ENCODE measurements at regions not wholly inside any gene's neighbourhood (a gene's known extent, or its start where the extent isn't known, plus 50 kb on each side); places are given as distances from the start of the nearest gene placed in this dataset.

DNA sequence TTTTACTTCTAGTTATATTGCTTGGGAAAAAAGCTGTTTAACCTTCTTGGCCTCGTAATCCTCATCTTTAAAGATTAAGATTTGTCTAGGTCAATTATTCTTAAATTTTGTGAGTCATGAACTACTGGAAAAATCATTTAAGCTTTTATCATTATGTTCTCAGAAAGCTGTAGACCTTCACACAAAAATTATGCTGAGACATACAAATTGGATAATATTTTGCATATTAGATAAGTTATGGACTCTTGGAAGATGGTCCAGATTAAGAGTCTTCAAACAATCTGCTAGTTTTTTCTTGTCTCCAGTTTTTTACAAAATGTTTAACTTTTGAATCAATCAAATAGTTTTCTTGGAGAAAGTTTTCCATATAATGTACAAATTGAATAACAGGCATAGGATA is 108.1 kb upstream of the NEIL3 start:
- Histone ChIP-seq H3K4me1 (ENCODE audit: control insufficient read depth in 3 of 3, insufficient read depth in 3 of 3, low read length in 3 of 3) (no peaks in the 10 kb centered on the region), H3K4me3 (ENCODE audit: low read length in 3 of 3) (no peak overlapping the region), H3K27me3 (ENCODE audit: control insufficient read depth in 3 of 3, insufficient read depth in 3 of 3, low read length in 3 of 3) (no peaks in the 10 kb centered on the region), H3K9ac (ENCODE audit: low read depth in 1 of 3, low read length in 3 of 3) (no peak overlapping the region), H3K27ac (ENCODE audit: low read depth, low read length) (no peak overlapping the region), H3K36me3 (ENCODE audit: control insufficient read depth in 3 of 3, insufficient read depth in 3 of 3, low read length in 3 of 3) (no peaks in the 10 kb centered on the region), H3K9me3 (ENCODE audit: control insufficient read depth in 3 of 3, low read length in 3 of 3) (no peaks in the 10 kb centered on the region)

- Histone ChIP-seq H3K4me3 (ENCODE audit: low read length in 3 of 3) (no peak overlapping the region), H3K4me1 (ENCODE audit: control insufficient read depth in 3 of 3, insufficient read depth in 3 of 3, low read length in 3 of 3) (no peaks in the 10 kb centered on the region), H3K27me3 (ENCODE audit: control insufficient read depth in 3 of 3, insufficient read depth in 3 of 3, low read length in 3 of 3) (no peaks in the 10 kb centered on the region), H3K9me3 (ENCODE audit: control insufficient read depth in 3 of 3, low read length in 3 of 3) (no peaks in the 10 kb centered on the region), H3K27ac (ENCODE audit: low read depth, low read length) (no peak overlapping the region), H3K36me3 (ENCODE audit: control insufficient read depth in 3 of 3, insufficient read depth in 3 of 3, low read length in 3 of 3) (no peaks in the 10 kb centered on the region), H3K9ac (ENCODE audit: low read depth in 1 of 3, low read length in 3 of 3) (no peak overlapping the region)
These were observed 105.5 kb upstream of the NEIL3 start for GRCh38 chr4:177204126-177204525.

- Histone ChIP-seq H3K9me3 (ENCODE audit: control insufficient read depth in 3 of 3, low read length in 3 of 3) (no peaks in the 10 kb centered on the region), H3K9ac (ENCODE audit: low read depth in 1 of 3, low read length in 3 of 3) (no peak overlapping the region), H3K4me1 (ENCODE audit: control insufficient read depth in 3 of 3, insufficient read depth in 3 of 3, low read length in 3 of 3) (no peaks in the 10 kb centered on the region), H3K27ac (ENCODE audit: low read depth, low read length) (no peak overlapping the region), H3K27me3 (ENCODE audit: control insufficient read depth in 3 of 3, insufficient read depth in 3 of 3, low read length in 3 of 3) (no peaks in the 10 kb centered on the region), H3K4me3 (ENCODE audit: low read length in 3 of 3) (no peak overlapping the region), H3K36me3 (ENCODE audit: control insufficient read depth in 3 of 3, insufficient read depth in 3 of 3, low read length in 3 of 3) (no peaks in the 10 kb centered on the region)
These were observed 94.7 kb upstream of the NEIL3 start for GRCh38 chr4:177214935-177215334.

GRCh38 chr4:177220376-177220775 is 89.3 kb upstream of the NEIL3 start:
- no peaks in the 10 kb centered on the region for H3K36me3 ChIP-seq (ENCODE audit: control insufficient read depth in 3 of 3, insufficient read depth in 3 of 3, low read length in 3 of 3)
- no peaks in the 10 kb centered on the region for H3K4me1 ChIP-seq (ENCODE audit: control insufficient read depth in 3 of 3, insufficient read depth in 3 of 3, low read length in 3 of 3)
- no peak overlapping the region for H3K27ac ChIP-seq (ENCODE audit: low read depth, low read length)

GRCh38 chr4:177222781-177223180 is 86.9 kb upstream of the NEIL3 start:
- H3K9ac ChIP-seq (ENCODE audit: low read depth in 1 of 3, low read length in 3 of 3) = no peak overlapping the region
- no peak overlapping the region for H3K4me3 ChIP-seq (ENCODE audit: low read length in 3 of 3)

More at GRCh38 chr4:177220376-177220775, 89.3 kb upstream of the NEIL3 start:
- H3K4me3 ChIP-seq (ENCODE audit: low read length in 3 of 3) = no peak overlapping the region
- H3K9me3 ChIP-seq (ENCODE audit: control insufficient read depth in 3 of 3, low read length in 3 of 3) = no peaks in the 10 kb centered on the region
- H3K9ac ChIP-seq (ENCODE audit: low read depth in 1 of 3, low read length in 3 of 3) = no peak overlapping the region
- no peaks in the 10 kb centered on the region for H3K27me3 ChIP-seq (ENCODE audit: control insufficient read depth in 3 of 3, insufficient read depth in 3 of 3, low read length in 3 of 3)

GRCh38 chr4:177225605-177226004 is 84.1 kb upstream of the NEIL3 start:
- Histone ChIP-seq H3K4me1 (ENCODE audit: control insufficient read depth in 3 of 3, insufficient read depth in 3 of 3, low read length in 3 of 3) (peaks cover 0 to 3% (median 0%) of the 10 kb centered on the region in 3 donors), H3K36me3 (ENCODE audit: control insufficient read depth in 3 of 3, insufficient read depth in 3 of 3, low read length in 3 of 3) (no peaks in the 10 kb centered on the region), H3K9ac (ENCODE audit: low read depth in 1 of 3, low read length in 3 of 3) (no peak overlapping the region), H3K27ac (ENCODE audit: low read depth, low read length) (no peak overlapping the region), H3K9me3 (ENCODE audit: control insufficient read depth in 3 of 3, low read length in 3 of 3) (no peaks in the 10 kb centered on the region), H3K4me3 (ENCODE audit: low read length in 3 of 3) (no peak overlapping the region), H3K27me3 (ENCODE audit: control insufficient read depth in 3 of 3, insufficient read depth in 3 of 3, low read length in 3 of 3) (no peaks in the 10 kb centered on the region)

More at GRCh38 chr4:177222781-177223180, 86.9 kb upstream of the NEIL3 start:
- no peaks in the 10 kb centered on the region for H3K36me3 ChIP-seq (ENCODE audit: control insufficient read depth in 3 of 3, insufficient read depth in 3 of 3, low read length in 3 of 3)
- no peak overlapping the region for H3K27ac ChIP-seq (ENCODE audit: low read depth, low read length)
- no peaks in the 10 kb centered on the region for H3K9me3 ChIP-seq (ENCODE audit: control insufficient read depth in 3 of 3, low read length in 3 of 3)
- no peaks in the 10 kb centered on the region for H3K4me1 ChIP-seq (ENCODE audit: control insufficient read depth in 3 of 3, insufficient read depth in 3 of 3, low read length in 3 of 3)
- H3K27me3 ChIP-seq (ENCODE audit: control insufficient read depth in 3 of 3, insufficient read depth in 3 of 3, low read length in 3 of 3) = no peaks in the 10 kb centered on the region

GRCh38 chr4:177227636-177228035 is 82.0 kb upstream of the NEIL3 start:
- no peaks in the 10 kb centered on the region for H3K36me3 ChIP-seq (ENCODE audit: control insufficient read depth in 3 of 3, insufficient read depth in 3 of 3, low read length in 3 of 3)
- peaks cover 0 to 3% (median 0%) of the 10 kb centered on the region in 3 donors for H3K4me1 ChIP-seq (ENCODE audit: control insufficient read depth in 3 of 3, insufficient read depth in 3 of 3, low read length in 3 of 3)
- H3K27ac ChIP-seq (ENCODE audit: low read depth, low read length) = no peak overlapping the region
- H3K9ac ChIP-seq (ENCODE audit: low read depth in 1 of 3, low read length in 3 of 3) = no peak overlapping the region
- no peaks in the 10 kb centered on the region for H3K9me3 ChIP-seq (ENCODE audit: control insufficient read depth in 3 of 3, low read length in 3 of 3)
- H3K4me3 ChIP-seq (ENCODE audit: low read length in 3 of 3) = no peak overlapping the region
- H3K27me3 ChIP-seq (ENCODE audit: control insufficient read depth in 3 of 3, insufficient read depth in 3 of 3, low read length in 3 of 3) = no peaks in the 10 kb centered on the region

DNA sequence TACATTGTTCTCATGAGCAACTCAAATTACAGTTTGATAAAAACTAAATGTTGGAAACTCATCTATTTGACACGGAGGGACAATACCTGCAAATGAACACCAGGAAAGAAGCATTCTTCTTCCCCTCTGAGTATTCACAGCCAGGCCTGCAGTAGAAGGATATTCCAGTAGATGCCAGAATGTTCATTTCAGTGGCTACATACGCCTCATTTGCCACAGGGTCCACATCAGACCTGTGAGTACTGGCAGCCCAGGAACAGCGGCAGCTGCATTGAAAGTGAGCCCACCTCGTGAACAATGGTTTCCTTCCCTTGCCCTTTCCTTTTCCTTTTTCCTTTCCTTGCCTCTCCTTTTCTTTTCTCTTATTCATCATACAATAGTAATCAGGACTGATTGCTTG is 81.1 kb upstream of the NEIL3 start:
- Histone ChIP-seq H3K4me3 (ENCODE audit: low read length in 3 of 3) (peak overlapping the region in 2 of 3 donors; percentile 14 to 61), H3K4me1 (ENCODE audit: control insufficient read depth in 3 of 3, insufficient read depth in 3 of 3, low read length in 3 of 3) (peaks cover 0 to 3% (median 0%) of the 10 kb centered on the region in 3 donors), H3K36me3 (ENCODE audit: control insufficient read depth in 3 of 3, insufficient read depth in 3 of 3, low read length in 3 of 3) (no peaks in the 10 kb centered on the region), H3K27me3 (ENCODE audit: control insufficient read depth in 3 of 3, insufficient read depth in 3 of 3, low read length in 3 of 3) (no peaks in the 10 kb centered on the region), H3K27ac (ENCODE audit: low read depth, low read length) (no peak overlapping the region), H3K9me3 (ENCODE audit: control insufficient read depth in 3 of 3, low read length in 3 of 3) (no peaks in the 10 kb centered on the region), H3K9ac (ENCODE audit: low read depth in 1 of 3, low read length in 3 of 3) (no peak overlapping the region)

- Histone ChIP-seq H3K9me3 (ENCODE audit: control insufficient read depth in 3 of 3, low read length in 3 of 3) (no peaks in the 10 kb centered on the region), H3K4me3 (ENCODE audit: low read length in 3 of 3) (peak overlapping the region in 2 of 3 donors; percentile 41 to 61), H3K27me3 (ENCODE audit: control insufficient read depth in 3 of 3, insufficient read depth in 3 of 3, low read length in 3 of 3) (no peaks in the 10 kb centered on the region), H3K9ac (ENCODE audit: low read depth in 1 of 3, low read length in 3 of 3) (peak overlapping the region in 2 of 3 donors; percentile 23 to 34), H3K36me3 (ENCODE audit: control insufficient read depth in 3 of 3, insufficient read depth in 3 of 3, low read length in 3 of 3) (no peaks in the 10 kb centered on the region), H3K27ac (ENCODE audit: low read depth, low read length) (no peak overlapping the region), H3K4me1 (ENCODE audit: control insufficient read depth in 3 of 3, insufficient read depth in 3 of 3, low read length in 3 of 3) (peaks cover 0 to 3% (median 0%) of the 10 kb centered on the region in 3 donors)
These were observed 80.3 kb upstream of the NEIL3 start for GRCh38 chr4:177229331-177229730.

- Histone ChIP-seq H3K36me3 (ENCODE audit: control insufficient read depth in 3 of 3, insufficient read depth in 3 of 3, low read length in 3 of 3) (no peaks in the 10 kb centered on the region), H3K4me1 (ENCODE audit: control insufficient read depth in 3 of 3, insufficient read depth in 3 of 3, low read length in 3 of 3) (peaks cover 0 to 3% (median 0%) of the 10 kb centered on the region in 3 donors), H3K4me3 (ENCODE audit: low read length in 3 of 3) (no peak overlapping the region)
These were observed 77.2 kb upstream of the NEIL3 start for GRCh38 chr4:177232473-177232872.

DNA sequence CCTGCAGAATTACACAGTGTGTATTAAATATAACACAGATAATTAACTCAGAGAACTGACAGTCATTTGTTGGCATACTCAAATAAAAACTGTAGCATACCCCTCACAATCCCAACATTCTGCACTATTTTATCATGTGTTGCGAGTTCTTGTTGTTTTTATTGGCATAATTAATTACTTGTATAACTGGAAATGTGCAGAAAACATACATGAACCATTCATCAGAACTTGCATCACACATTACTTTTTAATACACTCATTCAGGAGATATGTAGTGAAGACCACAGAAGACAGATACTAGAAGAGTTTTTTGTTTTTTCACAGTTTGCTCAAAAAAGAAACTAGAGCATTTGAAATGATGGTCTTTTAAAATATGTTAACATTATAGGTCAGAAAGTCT is 74.6 kb upstream of the NEIL3 start:
- no peak overlapping the region for H3K9ac ChIP-seq (ENCODE audit: low read depth in 1 of 3, low read length in 3 of 3)
- H3K27ac ChIP-seq (ENCODE audit: low read depth, low read length) = no peak overlapping the region
- H3K36me3 ChIP-seq (ENCODE audit: control insufficient read depth in 3 of 3, insufficient read depth in 3 of 3, low read length in 3 of 3) = no peaks in the 10 kb centered on the region
- no peaks in the 10 kb centered on the region for H3K4me1 ChIP-seq (ENCODE audit: control insufficient read depth in 3 of 3, insufficient read depth in 3 of 3, low read length in 3 of 3)
- no peak overlapping the region for H3K4me3 ChIP-seq (ENCODE audit: low read length in 3 of 3)
- no peaks in the 10 kb centered on the region for H3K9me3 ChIP-seq (ENCODE audit: control insufficient read depth in 3 of 3, low read length in 3 of 3)
- H3K27me3 ChIP-seq (ENCODE audit: control insufficient read depth in 3 of 3, insufficient read depth in 3 of 3, low read length in 3 of 3) = no peaks in the 10 kb centered on the region

More at GRCh38 chr4:177232473-177232872, 77.2 kb upstream of the NEIL3 start:
- Histone ChIP-seq H3K27ac (ENCODE audit: low read depth, low read length) (no peak overlapping the region), H3K9ac (ENCODE audit: low read depth in 1 of 3, low read length in 3 of 3) (no peak overlapping the region), H3K27me3 (ENCODE audit: control insufficient read depth in 3 of 3, insufficient read depth in 3 of 3, low read length in 3 of 3) (no peaks in the 10 kb centered on the region), H3K9me3 (ENCODE audit: control insufficient read depth in 3 of 3, low read length in 3 of 3) (no peaks in the 10 kb centered on the region)
